ENCODE measurements at regions not wholly inside any gene's neighbourhood (a gene's known extent, or its start where the extent isn't known, plus 50 kb on each side); places are given as distances from the start of the nearest gene placed in this dataset.

GRCh38 chr5:157956271-157956885 lies 97.4 kb upstream of the CLINT1 start:
- TF ChIP-seq POLR2A (IDR thresholded peaks at IDR 0.05) (no peak), CTCF (IDR thresholded peaks at IDR 0.05) (no peak)

All from adrenal gland (tissue), 5 donors.